Mucosa of descending colon (tissue), 3 donors: ENCODE measurements at regions not wholly inside any gene's neighbourhood (a gene's known extent, or its start where the extent isn't known, plus 50 kb on each side); places are given as distances from the start of the nearest gene placed in this dataset.

ENCODE experiments used
- ATAC-seq: fragments of 200-7000 bp; cut with Tn5 transposase; one replicate; pipeline ENCODE4 v1.9.1; 2020; ENCODE audit warnings: mild to moderate bottlenecking, moderate library complexity
- DNase-seq, 3 donors: peaks; one replicate each; pipeline ENCODE4 v3.0.0-alpha.2; 2020
- H3K36me3 ChIP-seq: fragments of 200-600 bp; one replicate; pipeline ENCODE4 v1.8.0; 2021; ENCODE audit warnings: low read depth, mild to moderate bottlenecking
- H3K4me1 ChIP-seq: fragments of 200-600 bp; one replicate; pipeline ENCODE4 v1.8.0; 2021; ENCODE audit warnings: low read depth, mild to moderate bottlenecking
- H3K4me3 ChIP-seq: fragments of 200-600 bp; one replicate; pipeline ENCODE4 v1.8.0; 2021; ENCODE audit warnings: mild to moderate bottlenecking
- H3K9me3 ChIP-seq: fragments of 200-600 bp; one replicate; pipeline ENCODE4 v1.8.0; 2021; ENCODE audit warnings: mild to moderate bottlenecking
- CTCF ChIP-seq: fragments of 200-600 bp; IDR thresholded peaks from one replicate; pipeline ENCODE4 v1.8.0; 2022; ENCODE audit warnings: antibody characterized with exemption, mild to moderate bottlenecking
- intact Hi-C, 2 donors: fragments of 100-400 bp; cut with DNase I in 1 of 2; cut with micrococcal nuclease in 1 of 2; formaldehyde crosslinking; loops; one replicate each; pipeline versions ENCODE4 v1.11.0 to v1.11.1; 2022; cut with DNase I, micrococcal nuclease
- donor health status: DM: no; HTN: no; CAD: no; lungs with moderate emphysema.
- donor health status: DM: no; HTN: no; CAD: no.
- donor health status: DM: no; HTN: yes; CAD: no.

GRCh38 chr4:18071894-18072293 lies 50.3 kb upstream of the LCORL start:
- no peak for TF ChIP-seq CTCF
- ATAC-seq (no peak), DNase-seq (no peak)
- Histone ChIP-seq H3K4me3 (no peak overlapping the region), H3K4me1 (no peaks in the 10 kb centered on the region), H3K36me3 (no peaks in the 10 kb centered on the region), H3K9me3 (no peaks in the 10 kb centered on the region)
- intact Hi-C loops: no loop called here
